Peyer's patch (tissue), 4 donors: ENCODE measurements at regions not wholly inside any gene's neighbourhood (a gene's known extent, or its start where the extent isn't known, plus 50 kb on each side); places are given as distances from the start of the nearest gene placed in this dataset.

Experiments
- CTCF ChIP-seq, 6 experiments: fragments of 450-650 bp in 4 of 6; fragments of 200-600 bp in 2 of 6; sonication (generic) in 1 of 6; IDR thresholded peaks; one replicate each; pipeline ENCODE4 v1.5.1; 2017 to 2019; ENCODE audit warnings: antibody characterized with exemption in 6 of 6, mild to moderate bottlenecking in 3 of 6, moderate library complexity in 1 of 6
- POLR2A ChIP-seq, 2 donors: fragments of 450-650 bp; IDR thresholded peaks; one replicate each; pipeline ENCODE4 v1.5.1; 2017; ENCODE audit warnings: antibody characterized with exemption in 2 of 2, mild to moderate bottlenecking in 2 of 2, moderate library complexity in 2 of 2

- no peak for TF ChIP-seq CTCF (IDR thresholded peaks at IDR 0.05)
- no peak for TF ChIP-seq POLR2A (IDR thresholded peaks at IDR 0.05)
Observed at GRCh38 chr7:41633690-41634089, 69.2 kb downstream of the INHBA start.
